H9 (cell line): ENCODE measurements at regions not wholly inside any gene's neighbourhood (a gene's known extent, or its start where the extent isn't known, plus 50 kb on each side); places are given as distances from the start of the nearest gene placed in this dataset.

Experiments
- DNase-seq: peaks from one replicate; pipeline ENCODE4 v3.0.0-alpha.2; 2017
- H2AFZ ChIP-seq: one replicate; pipeline ENCODE4 v1.6.1; 2013; ENCODE audit warnings: mild to moderate bottlenecking, low read length, control low read depth, moderate library complexity
- H2AK5ac ChIP-seq: 2 replicates; pipeline ENCODE4 v1.6.1; 2013; ENCODE audit warnings: low read length, control low read depth, mixed read lengths; ENCODE audit not compliant: insufficient read length
- H2BK120ac ChIP-seq: one replicate; pipeline ENCODE4 v1.6.1; 2013; ENCODE audit warnings: low read depth, mild to moderate bottlenecking, low read length, control low read depth, inconsistent platforms; ENCODE audit not compliant: poor library complexity, severe bottlenecking
- H2BK12ac ChIP-seq: 2 replicates; pipeline ENCODE4 v1.6.1; 2013; ENCODE audit warnings: low read length, control low read depth, mixed read lengths, low read depth; ENCODE audit not compliant: insufficient read length
- H2BK15ac ChIP-seq: 2 replicates; pipeline ENCODE4 v1.6.1; 2013; ENCODE audit warnings: low read depth, low read length, control low read depth
- H2BK20ac ChIP-seq: one replicate; pipeline ENCODE4 v1.6.1; 2013; ENCODE audit warnings: low read depth, mild to moderate bottlenecking, low read length, control low read depth, inconsistent platforms; ENCODE audit not compliant: poor library complexity, severe bottlenecking
- H2BK5ac ChIP-seq: 2 replicates; pipeline ENCODE4 v1.6.1; 2013; ENCODE audit warnings: low read length, control low read depth, mixed read lengths; ENCODE audit not compliant: insufficient read length
- H3K14ac ChIP-seq: 2 replicates; pipeline ENCODE4 v1.6.1; 2013; ENCODE audit warnings: low read length, control low read depth; ENCODE audit not compliant: insufficient read depth
- H3K18ac ChIP-seq: 2 replicates; pipeline ENCODE4 v1.6.1; 2013; ENCODE audit warnings: low read depth, mild to moderate bottlenecking, mixed read lengths, low read length, control low read depth; ENCODE audit not compliant: insufficient read length
- H3K23ac ChIP-seq: 2 replicates; pipeline ENCODE4 v1.6.1; 2013; ENCODE audit warnings: low read length, control low read depth, mixed read lengths, low read depth; ENCODE audit not compliant: insufficient read length
- H3K23me2 ChIP-seq: 2 replicates; pipeline ENCODE4 v1.6.1; 2013; ENCODE audit warnings: low read depth, mild to moderate bottlenecking, mixed read lengths, low read length, control low read depth; ENCODE audit not compliant: insufficient read length, poor library complexity, severe bottlenecking
- H3K27ac ChIP-seq: 2 replicates; pipeline ENCODE4 v1.5.1; 2013; ENCODE audit warnings: low read length, control low read depth, mixed read lengths, low read depth; ENCODE audit not compliant: insufficient read length
- H3K27me3 ChIP-seq: 2 replicates; pipeline ENCODE4 v1.6.1; 2013; ENCODE audit warnings: low read length, control low read depth, inconsistent platforms; ENCODE audit not compliant: insufficient read depth
- H3K4ac ChIP-seq: 2 replicates; pipeline ENCODE4 v1.6.1; 2013; ENCODE audit warnings: low read depth, mild to moderate bottlenecking, control low read depth, inconsistent platforms, low read length, moderate library complexity
- H3K4me1 ChIP-seq: 2 replicates; pipeline ENCODE4 v1.6.1; 2013; ENCODE audit warnings: low read length, control low read depth, inconsistent platforms; ENCODE audit not compliant: insufficient read depth
- H3K4me2 ChIP-seq: 2 replicates; pipeline ENCODE4 v1.6.1; 2013; ENCODE audit warnings: low read length, control low read depth, mixed read lengths; ENCODE audit not compliant: insufficient read length, insufficient read depth
- H3K56ac ChIP-seq: 2 replicates; pipeline ENCODE4 v1.6.1; 2013; ENCODE audit warnings: low read depth, mild to moderate bottlenecking, mixed read lengths, low read length, control low read depth; ENCODE audit not compliant: insufficient read length
- H3K79me1 ChIP-seq: 2 replicates; pipeline ENCODE4 v1.6.1; 2013; ENCODE audit warnings: low read depth, mild to moderate bottlenecking, moderate library complexity, low read length, control low read depth, inconsistent platforms; ENCODE audit not compliant: insufficient read depth, poor library complexity, severe bottlenecking
- H3K79me2 ChIP-seq: 2 replicates; pipeline ENCODE4 v1.6.1; 2013; ENCODE audit warnings: low read length, control low read depth, inconsistent platforms; ENCODE audit not compliant: insufficient read depth
- H3K9ac ChIP-seq: 2 replicates; pipeline ENCODE4 v1.6.1; 2013; ENCODE audit warnings: low read length, control low read depth, mixed read lengths; ENCODE audit not compliant: insufficient read length; ENCODE audit errors: extremely low read depth
- H3K9me3 ChIP-seq: one replicate; pipeline ENCODE4 v1.6.1; 2013; ENCODE audit warnings: low read depth, low read length, inconsistent platforms; ENCODE audit not compliant: control insufficient read depth
- H3T11ph ChIP-seq: one replicate; pipeline ENCODE4 v1.6.1; 2013; ENCODE audit warnings: mild to moderate bottlenecking, low read length, control low read depth, inconsistent platforms
- H4K20me1 ChIP-seq: one replicate; pipeline ENCODE4 v1.6.1; 2013; ENCODE audit not compliant: control insufficient read depth, insufficient read length, insufficient read depth
- H4K5ac ChIP-seq: 2 replicates; pipeline ENCODE4 v1.6.1; 2013; ENCODE audit warnings: low read depth, mild to moderate bottlenecking, mixed read lengths, low read length, control low read depth; ENCODE audit not compliant: insufficient read length
- H4K8ac ChIP-seq: replicated peaks from 2 replicates; pipeline ENCODE4 v1.6.1; 2013; ENCODE audit warnings: low read length, control low read depth, mixed read lengths, low read depth; ENCODE audit not compliant: insufficient read length
- H4K91ac ChIP-seq: 2 replicates; pipeline ENCODE4 v1.6.1; 2013; ENCODE audit warnings: low read depth, mild to moderate bottlenecking, moderate library complexity, mixed read lengths, low read length, control low read depth; ENCODE audit not compliant: insufficient read length
- H3K27ac Mint-ChIP-seq, 3 experiments: 2 replicates in 2 of 3; 3 replicates in 1 of 3; pipeline ENCODE4 v1.8.0; 2020 to 2021; ENCODE audit warnings: mixed read lengths in 3 of 3, mild to moderate bottlenecking in 1 of 3, moderate library complexity in 1 of 3
- H3K27me3 Mint-ChIP-seq: 2 replicates; pipeline ENCODE4 v1.8.0; 2021; ENCODE audit warnings: low read depth, mild to moderate bottlenecking, moderate library complexity, mixed read lengths
- H3K36me3 Mint-ChIP-seq, 3 experiments: 2 replicates in 2 of 3; 3 replicates in 1 of 3; pipeline ENCODE4 v1.8.0; 2020 to 2021; ENCODE audit warnings: low read depth in 3 of 3, mixed read lengths in 3 of 3; ENCODE audit not compliant: insufficient read depth in 1 of 3
- H3K4me1 Mint-ChIP-seq, 2 experiments: 2 replicates each; pipeline ENCODE4 v1.8.0; 2020; ENCODE audit warnings: mixed read lengths in 2 of 2
- H3K4me3 Mint-ChIP-seq, 2 experiments: 2 replicates in 1 of 2; 3 replicates in 1 of 2; pipeline ENCODE4 v1.8.0; 2020 to 2021; ENCODE audit warnings: mild to moderate bottlenecking in 2 of 2, mixed read lengths in 2 of 2, moderate library complexity in 1 of 2
- H3K9me3 Mint-ChIP-seq, 2 experiments: 2 replicates in 1 of 2; 3 replicates in 1 of 2; pipeline ENCODE4 v1.8.0; 2020; ENCODE audit warnings: mild to moderate bottlenecking in 2 of 2, mixed read lengths in 2 of 2, moderate library complexity in 1 of 2
- WGBS: extraction: QIAGEN DNeasy Blood & Tissue Kit; methylation state at CpG from one replicate; pipeline ENCODE4 v1.1.7; 2013; ENCODE audit warnings: missing lambda C conversion rate, low lambda C conversion rate, mixed read lengths; ENCODE audit not compliant: insufficient read length; ENCODE audit errors: extremely low coverage; 5-methylcytosine and 5-hydroxymethylcytosine counted together
- TF ChIP-seq, protein P1 (sequence below): fragments of 200-600 bp; sonication (generic); conservative IDR thresholded peaks from 3 replicates; pipeline ENCODE4 v1.8.0; 2021; ENCODE audit warnings: antibody characterized with exemption, mild to moderate bottlenecking

DNA sequence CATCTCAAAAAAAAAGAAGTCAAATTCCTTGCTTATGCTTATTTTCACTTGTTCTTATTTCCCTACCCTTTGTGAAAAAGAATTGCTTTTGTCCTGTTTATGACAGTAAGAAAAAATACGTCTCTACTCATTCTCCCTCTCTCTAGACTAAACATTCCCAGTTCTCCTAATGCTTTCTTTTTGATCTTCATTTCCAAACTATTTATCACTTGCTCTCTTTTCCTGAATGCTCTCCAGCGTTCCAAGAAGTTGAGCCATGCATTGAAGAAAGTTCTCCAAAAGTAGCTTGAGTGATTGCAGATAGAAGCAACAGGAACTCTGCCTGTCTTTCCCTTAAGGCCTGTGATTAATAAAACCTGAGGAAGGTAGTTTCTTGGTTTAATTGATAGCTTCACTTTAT is 53.1 kb upstream of the TMEM170B start:
- Histone ChIP-seq H2BK5ac (no peak overlapping the region), H3K23ac (no peak overlapping the region), H3K79me2 (no peaks in the 10 kb centered on the region), H4K8ac (no peak overlapping the region), H2BK120ac (no peak overlapping the region), H3K9me3 (no peaks in the 10 kb centered on the region), H2AK5ac (no peak overlapping the region), H2BK20ac (no peak overlapping the region), H3K4me1 (peaks cover 4% of the 10 kb centered on the region; the same call in 1 of the 2 replicates), H3T11ph (no peak overlapping the region), H4K20me1 (no peaks in the 10 kb centered on the region), H3K9ac (no peak overlapping the region), H3K23me2 (no peaks in the 10 kb centered on the region), H2AFZ (no peak overlapping the region), H4K5ac (no peak overlapping the region), H3K14ac (no peak overlapping the region), H3K27ac (no peak overlapping the region), H3K79me1 (no peaks in the 10 kb centered on the region), H3K18ac (no peak overlapping the region), H3K27me3 (no peaks in the 10 kb centered on the region), H3K4me2 (no peak overlapping the region), H2BK15ac (no peak overlapping the region), H4K91ac (no peak overlapping the region), H3K56ac (no peak overlapping the region), H3K4ac (no peak overlapping the region), H2BK12ac (no peak overlapping the region)
- peaks cover 3% of the 10 kb centered on the region for H3K27me3 Mint-ChIP-seq
- WGBS, result no CpG with 5 or more reads among the region's 2 CpGs
- H3K4me3 Mint-ChIP-seq, result no peak overlapping the region
- H3K36me3 Mint-ChIP-seq, result no peaks in the 10 kb centered on the region
- no peak overlapping the region for H3K27ac Mint-ChIP-seq
- DNase-seq, result no peak
- H3K4me1 Mint-ChIP-seq, result peaks cover 15 to 16% of the 10 kb centered on the region in 2 experiments
- H3K9me3 Mint-ChIP-seq, result no peaks in the 10 kb centered on the region
- TF ChIP-seq, protein P1, sequence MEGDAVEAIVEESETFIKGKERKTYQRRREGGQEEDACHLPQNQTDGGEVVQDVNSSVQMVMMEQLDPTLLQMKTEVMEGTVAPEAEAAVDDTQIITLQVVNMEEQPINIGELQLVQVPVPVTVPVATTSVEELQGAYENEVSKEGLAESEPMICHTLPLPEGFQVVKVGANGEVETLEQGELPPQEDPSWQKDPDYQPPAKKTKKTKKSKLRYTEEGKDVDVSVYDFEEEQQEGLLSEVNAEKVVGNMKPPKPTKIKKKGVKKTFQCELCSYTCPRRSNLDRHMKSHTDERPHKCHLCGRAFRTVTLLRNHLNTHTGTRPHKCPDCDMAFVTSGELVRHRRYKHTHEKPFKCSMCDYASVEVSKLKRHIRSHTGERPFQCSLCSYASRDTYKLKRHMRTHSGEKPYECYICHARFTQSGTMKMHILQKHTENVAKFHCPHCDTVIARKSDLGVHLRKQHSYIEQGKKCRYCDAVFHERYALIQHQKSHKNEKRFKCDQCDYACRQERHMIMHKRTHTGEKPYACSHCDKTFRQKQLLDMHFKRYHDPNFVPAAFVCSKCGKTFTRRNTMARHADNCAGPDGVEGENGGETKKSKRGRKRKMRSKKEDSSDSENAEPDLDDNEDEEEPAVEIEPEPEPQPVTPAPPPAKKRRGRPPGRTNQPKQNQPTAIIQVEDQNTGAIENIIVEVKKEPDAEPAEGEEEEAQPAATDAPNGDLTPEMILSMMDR, result no peak
